ENCODE measurements at regions not wholly inside any gene's neighbourhood (a gene's known extent, or its start where the extent isn't known, plus 50 kb on each side); places are given as distances from the start of the nearest gene placed in this dataset.
A peak's percentile ranks its signal among the peaks of the same experiment; 100 is the strongest.
"Not testable (repeated sequence)": the region's sequence is repeated elsewhere in the genome, so short reads cannot be mapped to it uniquely, and the experiment has no call there.

DNA sequence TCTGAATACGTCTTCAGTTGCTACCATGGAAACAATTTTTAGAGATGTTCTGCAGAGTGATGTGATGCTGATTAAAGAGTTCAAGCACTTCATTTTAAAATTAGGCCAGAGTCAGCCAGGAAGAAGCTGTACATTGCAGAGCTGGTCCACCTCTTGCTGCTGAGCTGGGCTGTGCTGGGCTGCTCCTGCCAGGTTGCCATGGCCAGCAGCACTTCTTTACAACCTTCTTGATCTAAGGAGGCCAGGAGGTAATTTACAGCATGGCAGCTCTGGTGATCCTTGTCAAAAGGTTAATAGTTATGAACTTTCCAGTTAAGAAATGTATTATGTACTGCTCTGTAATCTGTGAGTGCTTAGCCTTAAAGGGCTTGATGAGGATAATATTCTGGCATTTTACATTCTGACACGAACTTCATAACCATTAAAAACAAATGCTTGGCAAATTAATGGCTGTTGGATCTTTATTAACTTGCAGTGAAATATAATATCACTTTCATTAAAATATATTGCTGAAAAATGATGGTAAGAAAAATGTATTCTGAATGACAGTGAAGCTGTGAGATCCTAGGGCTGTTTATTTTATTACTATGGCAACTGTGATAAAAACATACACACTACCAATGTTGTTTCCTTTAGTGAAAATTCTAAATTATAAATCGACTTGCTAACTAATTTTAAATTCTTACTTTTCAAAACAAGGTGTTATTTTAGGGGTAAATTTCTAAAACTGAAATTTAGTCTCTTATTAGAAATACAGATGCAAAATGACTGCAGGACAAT lies 259.7 kb downstream of the RFPL4B start:
- Histone ChIP-seq H3K4me1 (ENCODE audit: low read depth) (no peaks in the 10 kb centered on the region), H3K4me3 (no peak overlapping the region), H3K9me3 (ENCODE audit: low read depth) (no peaks in the 10 kb centered on the region), H3K27ac (no peak overlapping the region), H3K36me3 (no peaks in the 10 kb centered on the region), H3K27me3 (no peaks in the 10 kb centered on the region)
- DNase-seq (ENCODE audit: low read depth in 1 of 2, low spot score in 1 of 2) = peak in 1 of 2 donors; percentile 15
- TF ChIP-seq, protein P1, sequence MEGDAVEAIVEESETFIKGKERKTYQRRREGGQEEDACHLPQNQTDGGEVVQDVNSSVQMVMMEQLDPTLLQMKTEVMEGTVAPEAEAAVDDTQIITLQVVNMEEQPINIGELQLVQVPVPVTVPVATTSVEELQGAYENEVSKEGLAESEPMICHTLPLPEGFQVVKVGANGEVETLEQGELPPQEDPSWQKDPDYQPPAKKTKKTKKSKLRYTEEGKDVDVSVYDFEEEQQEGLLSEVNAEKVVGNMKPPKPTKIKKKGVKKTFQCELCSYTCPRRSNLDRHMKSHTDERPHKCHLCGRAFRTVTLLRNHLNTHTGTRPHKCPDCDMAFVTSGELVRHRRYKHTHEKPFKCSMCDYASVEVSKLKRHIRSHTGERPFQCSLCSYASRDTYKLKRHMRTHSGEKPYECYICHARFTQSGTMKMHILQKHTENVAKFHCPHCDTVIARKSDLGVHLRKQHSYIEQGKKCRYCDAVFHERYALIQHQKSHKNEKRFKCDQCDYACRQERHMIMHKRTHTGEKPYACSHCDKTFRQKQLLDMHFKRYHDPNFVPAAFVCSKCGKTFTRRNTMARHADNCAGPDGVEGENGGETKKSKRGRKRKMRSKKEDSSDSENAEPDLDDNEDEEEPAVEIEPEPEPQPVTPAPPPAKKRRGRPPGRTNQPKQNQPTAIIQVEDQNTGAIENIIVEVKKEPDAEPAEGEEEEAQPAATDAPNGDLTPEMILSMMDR (IDR thresholded peaks at IDR 0.05; ENCODE audit: low read depth, low read length) = no peak

DNA sequence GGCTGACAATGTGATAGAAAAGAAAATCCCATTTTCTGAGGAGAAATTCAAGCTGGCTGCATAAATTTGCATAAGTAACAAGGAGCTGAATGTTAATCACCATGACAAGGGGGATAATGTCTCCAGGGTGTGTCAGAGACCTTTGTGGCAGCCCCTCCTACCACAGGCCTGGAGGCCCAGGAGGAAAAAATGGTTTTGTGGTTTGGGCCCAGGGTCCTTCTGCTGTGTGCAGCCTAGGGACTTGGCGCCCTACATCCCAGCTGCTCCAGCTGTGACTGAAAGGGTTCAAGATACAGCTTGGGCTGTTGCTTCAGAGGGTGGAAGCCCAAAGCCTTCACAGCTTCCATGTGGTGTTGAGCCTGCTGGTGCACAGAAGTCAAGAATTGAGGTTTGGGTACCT lies 261.8 kb downstream of the RFPL4B start:
- DNase-seq (ENCODE audit: low read depth in 1 of 2, low spot score in 1 of 2); H3K4me1 ChIP-seq (ENCODE audit: low read depth); H3K4me3 ChIP-seq; H3K36me3 ChIP-seq; H3K9me3 ChIP-seq (ENCODE audit: low read depth); H3K27ac ChIP-seq; H3K27me3 ChIP-seq: not testable (repeated sequence)

DNA sequence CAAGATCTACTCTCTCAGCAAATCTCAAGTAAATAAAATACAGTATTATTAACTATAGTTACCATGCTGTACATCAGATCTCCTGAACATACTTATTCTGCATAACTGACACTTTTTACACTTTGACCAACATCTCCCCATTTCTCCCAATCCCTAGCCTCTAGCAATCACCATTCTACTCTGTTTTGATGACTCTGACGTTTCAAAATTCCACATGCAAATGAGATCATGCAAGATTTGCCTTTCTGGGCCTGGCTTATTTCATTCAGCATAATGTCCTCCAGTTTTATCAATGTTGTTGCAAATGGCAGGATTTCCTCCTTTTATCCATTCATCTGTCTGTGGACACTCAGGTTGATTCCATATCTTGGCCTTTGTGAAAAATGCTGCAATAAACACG lies 266.3 kb downstream of the RFPL4B start:
- TF ChIP-seq, protein P1 (IDR thresholded peaks at IDR 0.05; ENCODE audit: low read depth, low read length) = no peak
- H3K27me3 ChIP-seq = no peaks in the 10 kb centered on the region
- H3K27ac ChIP-seq = no peak overlapping the region
- H3K4me1 ChIP-seq (ENCODE audit: low read depth) = no peaks in the 10 kb centered on the region
- H3K36me3 ChIP-seq = no peaks in the 10 kb centered on the region
- no peak for DNase-seq (ENCODE audit: low read depth in 1 of 2, low spot score in 1 of 2)
- H3K4me3 ChIP-seq = no peak overlapping the region
- H3K9me3 ChIP-seq (ENCODE audit: low read depth) = no peaks in the 10 kb centered on the region

DNA sequence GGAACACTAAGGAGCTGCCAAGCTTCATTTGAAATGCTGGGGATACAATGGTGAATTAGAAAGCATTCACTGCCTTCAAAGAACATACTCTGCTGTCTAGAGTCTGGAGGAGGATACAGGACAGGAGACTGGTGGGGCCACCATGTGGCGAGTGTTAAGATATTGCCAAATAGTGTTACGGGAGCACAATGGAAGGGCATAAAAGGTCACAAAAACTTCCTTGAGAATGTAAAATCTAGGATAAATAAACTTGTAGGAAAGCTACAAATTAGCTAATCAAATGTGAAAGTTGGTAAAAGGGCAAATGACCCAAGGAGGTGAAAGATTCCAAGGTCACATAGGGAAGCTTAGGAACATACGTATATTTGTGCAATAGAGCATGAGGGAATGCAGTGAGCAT lies 271.7 kb downstream of the RFPL4B start:
- H3K36me3 ChIP-seq = no peaks in the 10 kb centered on the region
- TF ChIP-seq, protein P1 (IDR thresholded peaks at IDR 0.05; ENCODE audit: low read depth, low read length) = no peak
- peak; percentile 36 to 47 for DNase-seq (ENCODE audit: low read depth in 1 of 2, low spot score in 1 of 2)
- no peak overlapping the region for H3K27ac ChIP-seq
- no peaks in the 10 kb centered on the region for H3K27me3 ChIP-seq
- H3K9me3 ChIP-seq (ENCODE audit: low read depth) = no peaks in the 10 kb centered on the region
- no peak overlapping the region for H3K4me3 ChIP-seq
- H3K4me1 ChIP-seq (ENCODE audit: low read depth) = no peaks in the 10 kb centered on the region

DNA sequence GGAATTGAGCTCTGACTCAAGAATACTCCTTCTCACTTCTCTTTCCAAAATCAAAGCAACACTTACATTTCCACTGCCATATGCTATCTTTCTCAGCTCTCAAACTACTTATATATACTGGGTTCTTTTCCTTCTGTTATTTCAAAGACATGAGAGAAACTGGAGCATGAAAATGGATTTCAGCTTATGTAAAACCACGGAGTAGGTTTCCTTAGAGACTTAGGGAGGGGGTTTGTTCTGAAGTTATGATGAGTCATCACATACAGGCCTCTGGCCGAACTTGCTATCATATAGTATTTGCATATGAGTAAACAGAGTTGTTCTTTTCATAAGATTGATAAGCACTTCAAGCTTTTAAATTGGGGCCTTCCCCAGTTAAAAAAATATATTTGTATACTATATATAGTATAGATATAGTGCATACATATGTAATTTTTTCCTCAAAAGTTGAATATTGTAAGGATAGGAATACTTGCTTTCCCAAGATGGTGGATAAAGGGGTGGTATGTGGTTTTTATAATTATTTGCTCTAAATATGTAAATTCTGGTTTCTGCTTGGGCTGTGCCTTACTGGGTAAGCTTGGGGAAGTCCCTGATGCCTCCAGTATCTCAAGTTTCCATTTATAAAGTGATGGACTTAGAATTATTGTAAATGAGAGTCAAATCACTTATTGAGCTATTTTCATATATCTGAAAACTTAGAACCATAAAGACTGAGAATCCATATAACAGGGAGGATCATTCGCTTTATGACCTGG lies 273.9 kb downstream of the RFPL4B start:
- H3K36me3 ChIP-seq = no peaks in the 10 kb centered on the region
- TF ChIP-seq, protein P1 (IDR thresholded peaks at IDR 0.05; ENCODE audit: low read depth, low read length) = no peak
- H3K4me3 ChIP-seq = no peak overlapping the region
- H3K27me3 ChIP-seq = no peaks in the 10 kb centered on the region
- DNase-seq (ENCODE audit: low read depth in 1 of 2, low spot score in 1 of 2) = peak in 1 of 2 donors; percentile 66
- H3K4me1 ChIP-seq (ENCODE audit: low read depth) = no peaks in the 10 kb centered on the region
- no peaks in the 10 kb centered on the region for H3K9me3 ChIP-seq (ENCODE audit: low read depth)
- no peak overlapping the region for H3K27ac ChIP-seq

DNA sequence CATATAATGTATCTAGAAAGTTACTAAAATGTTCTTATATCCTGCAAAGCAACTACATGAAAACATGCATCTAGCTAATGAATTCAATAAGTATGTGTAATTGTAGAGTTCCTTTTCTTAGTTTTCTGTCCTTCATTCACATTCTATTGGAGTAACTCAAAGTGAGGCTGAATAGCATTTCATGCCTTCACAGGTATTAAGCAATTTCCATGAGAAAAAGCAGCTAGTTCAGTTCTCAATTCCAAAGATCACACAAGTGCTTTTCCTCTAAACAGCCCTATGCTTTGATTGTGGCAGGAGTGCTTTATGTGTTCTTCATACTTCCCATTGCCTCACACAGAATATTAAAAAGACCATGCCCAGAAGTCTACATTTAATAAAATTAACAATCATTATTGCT lies 274.9 kb downstream of the RFPL4B start:
- no peaks in the 10 kb centered on the region for H3K27me3 ChIP-seq
- peak in 1 of 2 donors; percentile 16 for DNase-seq (ENCODE audit: low read depth in 1 of 2, low spot score in 1 of 2)
- TF ChIP-seq, protein P1 (IDR thresholded peaks at IDR 0.05; ENCODE audit: low read depth, low read length) = no peak

More for the DNA sequence above, 274.9 kb downstream of the RFPL4B start:
- H3K36me3 ChIP-seq = no peaks in the 10 kb centered on the region
- no peaks in the 10 kb centered on the region for H3K4me1 ChIP-seq (ENCODE audit: low read depth)
- H3K27ac ChIP-seq = no peak overlapping the region
- no peaks in the 10 kb centered on the region for H3K9me3 ChIP-seq (ENCODE audit: low read depth)
- no peak overlapping the region for H3K4me3 ChIP-seq
